RWPE1 (cell line): ENCODE measurements at regions not wholly inside any gene's neighbourhood (a gene's known extent, or its start where the extent isn't known, plus 50 kb on each side); places are given as distances from the start of the nearest gene placed in this dataset.

Source experiments
- CTCF ChIA-PET: fragments of 350-600 bp; sonication (Branson Sonifier 250); formaldehyde crosslinking; extraction: SDS; loops from one replicate; lab custom pipeline; 2021; lab: Yijun Ruan, JAX
- POLR2A ChIA-PET: fragments of 400-600 bp; formaldehyde crosslinking; extraction: SDS; loops from one replicate; lab custom pipeline; 2020; ENCODE audit warnings: antibody characterized with exemption; ENCODE audit not compliant: low non-redundant PET; lab: Yijun Ruan, JAX
- DNase-seq: peaks from one replicate; pipeline ENCODE4 v3.0.0; 2012; ENCODE audit warnings: low spot score
- H3K27ac ChIP-seq: fragments of 450-650 bp; 2 replicates; pipeline ENCODE4 v1.5.1; 2017
- CTCF ChIP-seq: fragments of 450-650 bp; conservative IDR thresholded peaks from 2 replicates; pipeline ENCODE4 v1.5.1; 2017; ENCODE audit warnings: low read depth, mild to moderate bottlenecking

- no peak overlapping the region for H3K27ac ChIP-seq
- POLR2A ChIA-PET, result no interaction called here
- DNase-seq, result no peak
- no peak for TF ChIP-seq CTCF
- CTCF ChIA-PET, result interaction anchor here (0.6 to 1.9 kb wide), 3 partner anchors 416 to 489 kb away, joined by 3 to 19 read pairs (median 8); no protein-coding TSS in a partner anchor
These were observed 96.0 kb downstream of the TMEM17 start for GRCh38 chr2:62410015-62410453.

- POLR2A ChIA-PET, result no interaction called here
- TF ChIP-seq CTCF, result no peak
- no peak overlapping the region for H3K27ac ChIP-seq
- CTCF ChIA-PET, result interaction anchor here (0.6 kb wide), 2 partner anchors 416 to 488 kb away, joined by 3 to 8 read pairs; no protein-coding TSS in a partner anchor
- no peak for DNase-seq
These were observed 96.6 kb downstream of the TMEM17 start for GRCh38 chr2:62409442-62409841.

GRCh38 chr2:62408241-62408677 lies 97.7 kb downstream of the TMEM17 start:
- POLR2A ChIA-PET, result interaction anchor here (0.7 kb wide), 1 partner anchor 307 kb away, joined by 4 read pairs; no protein-coding TSS in a partner anchor
- no peak for DNase-seq
- H3K27ac ChIP-seq, result no peak overlapping the region
- CTCF ChIA-PET, result no interaction called here
- TF ChIP-seq CTCF, result no peak

- POLR2A ChIA-PET, result no interaction called here
- no peak overlapping the region for H3K27ac ChIP-seq
- no peak for TF ChIP-seq CTCF
- DNase-seq, result no peak
- CTCF ChIA-PET, result no interaction called here
These were observed 98.2 kb downstream of the TMEM17 start for GRCh38 chr2:62407838-62408237.

GRCh38 chr2:62407401-62407800 lies 98.6 kb downstream of the TMEM17 start:
- POLR2A ChIA-PET, result no interaction called here
- H3K27ac ChIP-seq, result no peak overlapping the region
- TF ChIP-seq CTCF, result no peak
- DNase-seq, result no peak
- CTCF ChIA-PET, result no interaction called here

GRCh38 chr2:62406573-62407043 lies 99.4 kb downstream of the TMEM17 start:
- DNase-seq, result no peak
- TF ChIP-seq CTCF, result no peak
- H3K27ac ChIP-seq, result no peak overlapping the region
- ChIA-PET POLR2A (no interaction called here), CTCF (no interaction called here)
